Endothelial cell (in vitro differentiated cells): ENCODE measurements at regions not wholly inside any gene's neighbourhood (a gene's known extent, or its start where the extent isn't known, plus 50 kb on each side); places are given as distances from the start of the nearest gene placed in this dataset.
"Not testable (repeated sequence)": the region's sequence is repeated elsewhere in the genome, so short reads cannot be mapped to it uniquely, and the experiment has no call there.

Experiments
- DNase-seq: peaks from one replicate; pipeline ENCODE4 v3.0.0; 2021; ENCODE audit warnings: low spot score
- H3K27ac Mint-ChIP-seq: one replicate; pipeline ENCODE4 v1.8.0; 2021; ENCODE audit warnings: mixed read lengths, inconsistent platforms; ENCODE audit not compliant: unreplicated experiment
- H3K27me3 Mint-ChIP-seq: one replicate; pipeline ENCODE4 v1.8.0; 2021; ENCODE audit warnings: mild to moderate bottlenecking, moderate library complexity, mixed read lengths, inconsistent platforms; ENCODE audit not compliant: unreplicated experiment
- H3K36me3 Mint-ChIP-seq: one replicate; pipeline ENCODE4 v1.8.0; 2021; ENCODE audit warnings: mild to moderate bottlenecking, low read depth, mixed read lengths, inconsistent platforms; ENCODE audit not compliant: unreplicated experiment
- H3K4me1 Mint-ChIP-seq: one replicate; pipeline ENCODE4 v1.8.0; 2021; ENCODE audit warnings: mild to moderate bottlenecking, mixed read lengths, inconsistent platforms; ENCODE audit not compliant: unreplicated experiment
- H3K4me3 Mint-ChIP-seq: one replicate; pipeline ENCODE4 v1.8.0; 2021; ENCODE audit warnings: mild to moderate bottlenecking, mixed read lengths, inconsistent platforms; ENCODE audit not compliant: unreplicated experiment
- H3K9me3 Mint-ChIP-seq: one replicate; pipeline ENCODE4 v1.8.0; 2021; ENCODE audit warnings: mixed read lengths, inconsistent platforms; ENCODE audit not compliant: unreplicated experiment
- CTCF ChIP-seq: fragments of 200-600 bp; sonication (generic); IDR thresholded peaks from one replicate; pipeline ENCODE4 v1.5.0; 2021; ENCODE audit warnings: antibody characterized with exemption; ENCODE audit not compliant: unreplicated experiment

DNA sequence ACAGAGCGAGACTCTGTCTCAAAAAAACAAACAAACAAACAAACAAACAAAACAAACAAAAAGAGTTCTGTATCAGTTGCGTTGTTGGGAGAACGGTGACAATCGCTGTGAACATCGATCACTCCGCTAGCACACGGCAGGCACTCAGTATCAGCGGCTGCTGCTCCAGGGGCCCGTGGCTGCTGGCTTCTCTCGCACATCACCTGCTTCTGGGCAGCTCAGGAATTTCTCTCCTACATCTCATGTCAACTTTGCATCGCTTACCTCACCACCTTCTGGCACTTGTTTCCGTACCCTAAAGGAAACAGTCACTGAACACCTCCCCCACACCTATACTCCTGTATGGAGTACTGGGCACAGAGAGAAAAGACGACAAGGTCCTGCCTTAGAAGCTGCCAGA lies 70.3 kb upstream of the WNT7B start:
- Mint-ChIP-seq H3K27me3 (peaks cover 3% of the 10 kb centered on the region), H3K4me3 (no peak overlapping the region), H3K27ac (no peak overlapping the region), H3K4me1 (peaks cover 3% of the 10 kb centered on the region), H3K9me3 (no peaks in the 10 kb centered on the region), H3K36me3 (no peaks in the 10 kb centered on the region)
- no peak for TF ChIP-seq CTCF
- no peak for DNase-seq

DNA sequence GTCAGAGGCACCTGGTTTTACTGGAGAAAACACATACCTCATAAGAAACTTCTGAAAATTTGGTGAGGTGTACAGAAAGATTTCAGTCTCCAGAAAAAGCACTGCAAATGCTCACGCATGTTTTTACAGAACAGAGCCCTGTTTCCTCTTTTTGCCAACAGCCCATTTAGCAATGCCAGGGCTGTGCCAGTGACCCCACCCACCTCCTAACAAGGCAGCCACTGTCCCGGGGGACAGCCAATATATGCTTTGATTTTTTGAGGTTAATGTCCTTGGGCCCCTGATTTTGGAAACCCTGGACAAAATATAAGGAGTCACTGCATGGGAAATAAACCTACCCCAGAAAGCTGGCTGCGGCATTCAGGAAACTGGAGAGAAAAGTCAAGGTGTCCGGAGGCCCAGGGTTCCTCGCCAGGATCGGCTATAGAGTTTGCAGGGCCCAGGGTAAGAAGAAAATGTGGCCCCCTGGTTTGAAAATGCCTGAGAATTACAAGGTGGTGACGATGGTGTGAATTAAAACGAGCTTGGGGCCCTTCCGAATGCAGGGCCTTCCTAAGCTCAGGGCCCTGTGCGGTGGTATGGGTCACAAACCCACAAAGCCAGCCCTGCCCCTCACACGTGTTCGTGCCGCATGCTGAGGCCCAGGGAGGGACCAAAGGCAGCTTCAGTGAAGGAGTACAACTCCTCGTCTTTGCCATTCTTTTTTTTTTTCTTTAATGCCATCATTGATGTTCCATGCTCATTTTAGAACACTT lies 71.1 kb upstream of the WNT7B start:
- Mint-ChIP-seq H3K27me3 (peaks cover 3% of the 10 kb centered on the region), H3K9me3 (no peaks in the 10 kb centered on the region), H3K27ac (no peak overlapping the region), H3K36me3 (no peaks in the 10 kb centered on the region), H3K4me1 (peaks cover 3% of the 10 kb centered on the region), H3K4me3 (no peak overlapping the region)
- TF ChIP-seq CTCF = no peak
- DNase-seq = no peak

- H3K27ac Mint-ChIP-seq, H3K4me1 Mint-ChIP-seq, H3K27me3 Mint-ChIP-seq, H3K36me3 Mint-ChIP-seq, DNase-seq, H3K4me3 Mint-ChIP-seq, H3K9me3 Mint-ChIP-seq: not testable (repeated sequence)
Observed at GRCh38 chr22:46048661-46049060, 71.7 kb upstream of the WNT7B start.

- Mint-ChIP-seq H3K27ac (no peak overlapping the region), H3K27me3 (peaks cover 3% of the 10 kb centered on the region), H3K9me3 (no peaks in the 10 kb centered on the region), H3K4me3 (no peak overlapping the region), H3K36me3 (no peaks in the 10 kb centered on the region), H3K4me1 (peaks cover 2% of the 10 kb centered on the region)
- no peak for DNase-seq
- no peak for TF ChIP-seq CTCF
Observed at GRCh38 chr22:46049726-46050450, 72.9 kb upstream of the WNT7B start.

DNA sequence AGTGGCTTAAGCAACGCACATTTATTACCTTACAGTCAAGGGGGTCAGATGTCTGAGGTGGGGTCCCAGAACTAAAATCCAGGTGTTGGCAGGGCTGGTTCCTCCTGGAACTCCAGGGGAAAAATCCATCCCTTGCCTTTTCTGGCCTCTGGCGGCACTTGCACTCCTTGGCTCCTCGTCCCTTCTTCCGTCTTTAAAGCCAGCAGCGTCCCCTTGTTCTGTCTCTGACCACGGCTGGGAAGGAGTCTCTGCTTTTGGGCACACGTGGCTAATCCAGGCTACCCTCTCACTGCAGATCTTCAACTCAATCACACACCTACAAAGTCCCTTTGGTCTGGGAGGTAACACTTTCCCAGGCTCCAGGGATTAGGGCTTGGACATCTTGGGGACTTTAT lies 73.5 kb upstream of the WNT7B start:
- no peaks in the 10 kb centered on the region for H3K36me3 Mint-ChIP-seq
- no peak for DNase-seq
- no peak overlapping the region for H3K27ac Mint-ChIP-seq
- H3K4me1 Mint-ChIP-seq = peaks cover 2% of the 10 kb centered on the region
- no peak overlapping the region for H3K4me3 Mint-ChIP-seq
- TF ChIP-seq CTCF = no peak
- H3K27me3 Mint-ChIP-seq = peaks cover 3% of the 10 kb centered on the region
- H3K9me3 Mint-ChIP-seq = no peaks in the 10 kb centered on the region
